BE2C (cell line): ENCODE measurements at regions not wholly inside any gene's neighbourhood (a gene's known extent, or its start where the extent isn't known, plus 50 kb on each side); places are given as distances from the start of the nearest gene placed in this dataset.
A peak's percentile ranks its signal among the peaks of the same experiment; 100 is the strongest.

Experiments used
- DNase-seq: peaks from one replicate; pipeline ENCODE4 v3.0.0-alpha.2; 2020
- H3K27me3 ChIP-seq: fragments of 250-450 bp; sonication (Bioruptor Pico); 2 replicates; pipeline ENCODE4 v1.5.1; 2020; ENCODE audit warnings: mild to moderate bottlenecking
- H3K36me3 ChIP-seq: fragments of 250-450 bp; sonication (Bioruptor Pico); 2 replicates; pipeline ENCODE4 v1.5.1; 2020; ENCODE audit warnings: mild to moderate bottlenecking
- H3K4me1 ChIP-seq: fragments of 250-450 bp; sonication (Bioruptor Pico); 2 replicates; pipeline ENCODE4 v1.5.1; 2020
- H3K4me3 ChIP-seq: 2 replicates; pipeline ENCODE4 v1.5.1; 2011; ENCODE audit warnings: low read depth, low read length
- H3K9me3 ChIP-seq: fragments of 250-450 bp; sonication (Bioruptor Pico); 2 replicates; pipeline ENCODE4 v1.5.1; 2020
- CTCF ChIP-seq: IDR thresholded peaks from 2 replicates; pipeline ENCODE4 v1.5.1; 2012; ENCODE audit warnings: mild to moderate bottlenecking, low read depth, low read length

GRCh38 chr1:213759359-213760181 lies 228.2 kb upstream of the PROX1 start:
- TF ChIP-seq CTCF: no peak
- Histone ChIP-seq H3K4me1 (peaks cover 5% of the 10 kb centered on the region), H3K4me3 (peak overlapping the region; percentile 34), H3K27me3 (no peaks in the 10 kb centered on the region), H3K36me3 (no peaks in the 10 kb centered on the region), H3K9me3 (no peaks in the 10 kb centered on the region)
- DNase-seq: peak; percentile 63

- Histone ChIP-seq H3K4me3 (no peak overlapping the region), H3K36me3 (no peaks in the 10 kb centered on the region), H3K27me3 (no peaks in the 10 kb centered on the region), H3K4me1 (peaks cover 5% of the 10 kb centered on the region), H3K9me3 (no peaks in the 10 kb centered on the region)
- TF ChIP-seq CTCF: no peak
- DNase-seq: no peak
These were observed 225.8 kb upstream of the PROX1 start for GRCh38 chr1:213761845-213762407.

- TF ChIP-seq CTCF: no peak
- no peak overlapping the region for H3K4me3 ChIP-seq
- DNase-seq: no peak
- no peaks in the 10 kb centered on the region for H3K36me3 ChIP-seq
- H3K9me3 ChIP-seq: no peaks in the 10 kb centered on the region
- no peaks in the 10 kb centered on the region for H3K27me3 ChIP-seq
- H3K4me1 ChIP-seq: no peaks in the 10 kb centered on the region
These were observed 220.1 kb upstream of the PROX1 start for GRCh38 chr1:213767683-213768082.

- H3K36me3 ChIP-seq: no peaks in the 10 kb centered on the region
- no peak for DNase-seq
- no peak for TF ChIP-seq CTCF
- no peak overlapping the region for H3K4me3 ChIP-seq
- H3K4me1 ChIP-seq: no peaks in the 10 kb centered on the region
- H3K27me3 ChIP-seq: no peaks in the 10 kb centered on the region
- no peaks in the 10 kb centered on the region for H3K9me3 ChIP-seq
These were observed 215.4 kb upstream of the PROX1 start for GRCh38 chr1:213772128-213773063.

GRCh38 chr1:213773975-213774374 lies 213.8 kb upstream of the PROX1 start:
- TF ChIP-seq CTCF: no peak
- H3K36me3 ChIP-seq: no peaks in the 10 kb centered on the region
- H3K4me3 ChIP-seq: no peak overlapping the region
- DNase-seq: no peak
- no peaks in the 10 kb centered on the region for H3K27me3 ChIP-seq
- no peaks in the 10 kb centered on the region for H3K4me1 ChIP-seq
- H3K9me3 ChIP-seq: no peaks in the 10 kb centered on the region
